ENCODE measurements at regions not wholly inside any gene's neighbourhood (a gene's known extent, or its start where the extent isn't known, plus 50 kb on each side); places are given as distances from the start of the nearest gene placed in this dataset.

- no peak for TF ChIP-seq CTCF (conservative IDR thresholded peaks at IDR 0.05 in 1 of 2, IDR thresholded peaks at IDR 0.05 in 1 of 2; ENCODE audit: extremely low read depth in 1 of 2, insufficient read depth in 1 of 2, low read depth in 1 of 2, low read length in 2 of 2)
- TF ChIP-seq EZH2 (IDR thresholded peaks at IDR 0.05; ENCODE audit: borderline replicate concordance, low read length), result no peak
Observed at GRCh38 chr11:95373241-95373640, 142.2 kb upstream of the SESN3 start.

Data from mammary epithelial cell (primary cell).